SK-N-MC (cell line): ENCODE measurements at regions not wholly inside any gene's neighbourhood (a gene's known extent, or its start where the extent isn't known, plus 50 kb on each side); places are given as distances from the start of the nearest gene placed in this dataset.

Source experiments
- EZH2 ChIP-seq: fragments of 200-600 bp; sonication (generic); IDR thresholded peaks from one replicate; pipeline ENCODE4 v1.6.1; 2017; ENCODE audit warnings: antibody characterized with exemption
- FOXP2 ChIP-seq: optimal IDR thresholded peaks from 2 replicates; pipeline ENCODE3; 2011; ENCODE audit warnings: mild to moderate bottlenecking, moderate library complexity; ENCODE audit not compliant: insufficient read depth; ENCODE audit errors: extremely low read length, control extremely low read depth
- POLR2AphosphoS5 ChIP-seq: IDR thresholded peaks from 2 replicates; pipeline ENCODE4 v1.6.1; 2012; ENCODE audit warnings: mild to moderate bottlenecking, low read depth, low read length, borderline replicate concordance

DNA sequence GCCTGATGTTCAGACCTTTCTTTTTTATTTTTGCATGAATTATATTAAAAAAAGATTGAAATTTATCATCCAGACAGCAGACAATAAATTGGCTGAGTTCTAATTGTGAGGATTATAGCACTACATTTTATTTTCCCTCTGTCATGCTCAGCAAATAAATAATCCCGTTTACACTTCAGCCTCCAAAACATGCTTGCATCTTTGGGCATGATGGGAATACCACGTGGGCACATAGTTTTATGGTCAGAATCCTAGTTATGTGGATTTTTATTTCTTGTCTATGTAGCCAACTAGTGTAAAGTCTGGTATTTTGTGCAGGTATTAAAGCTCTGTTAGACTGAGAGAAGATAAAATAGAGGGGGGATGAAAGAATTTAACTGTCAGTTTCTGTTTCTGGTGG is 276.9 kb upstream of the E2F7 start:
- TF ChIP-seq FOXP2 (no peak), EZH2 (no peak), POLR2AphosphoS5 (no peak)
